ENCODE measurements at regions not wholly inside any gene's neighbourhood (a gene's known extent, or its start where the extent isn't known, plus 50 kb on each side); places are given as distances from the start of the nearest gene placed in this dataset.

DNA sequence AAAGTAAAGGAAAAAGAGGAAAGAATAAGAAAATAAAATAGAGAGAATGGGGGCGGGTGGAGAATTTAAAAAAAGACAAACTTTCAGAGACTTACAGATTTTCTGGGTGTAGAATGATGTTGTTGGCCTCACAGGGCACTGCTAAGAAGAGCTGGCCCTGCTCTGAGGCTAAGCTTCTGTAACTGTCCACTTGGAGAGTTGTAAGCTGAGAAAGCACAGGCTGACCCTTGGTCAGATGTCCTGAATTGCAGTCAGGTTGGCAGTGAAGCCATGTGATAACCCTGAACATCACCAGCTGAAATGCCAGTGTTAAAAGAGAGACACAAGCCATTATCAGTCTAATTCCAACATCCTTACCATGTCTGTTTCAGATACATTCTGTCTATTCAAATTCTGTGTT is 272.1 kb upstream of the SORCS1 start:
- WGBS (ENCODE audit: low lambda C conversion rate, missing lambda C conversion rate) = 93% methylated on average over 1 of the region's 1 CpG
- H3K4me2 ChIP-seq = no peak overlapping the region
- no peak for TF ChIP-seq EZH2 (IDR thresholded peaks at IDR 0.05; ENCODE audit: borderline replicate concordance)
- no peak for TF ChIP-seq EZH2phosphoT487 (IDR thresholded peaks at IDR 0.05; ENCODE audit: low read depth, severe bottlenecking, unreplicated experiment)
- TF ChIP-seq, protein P1, sequence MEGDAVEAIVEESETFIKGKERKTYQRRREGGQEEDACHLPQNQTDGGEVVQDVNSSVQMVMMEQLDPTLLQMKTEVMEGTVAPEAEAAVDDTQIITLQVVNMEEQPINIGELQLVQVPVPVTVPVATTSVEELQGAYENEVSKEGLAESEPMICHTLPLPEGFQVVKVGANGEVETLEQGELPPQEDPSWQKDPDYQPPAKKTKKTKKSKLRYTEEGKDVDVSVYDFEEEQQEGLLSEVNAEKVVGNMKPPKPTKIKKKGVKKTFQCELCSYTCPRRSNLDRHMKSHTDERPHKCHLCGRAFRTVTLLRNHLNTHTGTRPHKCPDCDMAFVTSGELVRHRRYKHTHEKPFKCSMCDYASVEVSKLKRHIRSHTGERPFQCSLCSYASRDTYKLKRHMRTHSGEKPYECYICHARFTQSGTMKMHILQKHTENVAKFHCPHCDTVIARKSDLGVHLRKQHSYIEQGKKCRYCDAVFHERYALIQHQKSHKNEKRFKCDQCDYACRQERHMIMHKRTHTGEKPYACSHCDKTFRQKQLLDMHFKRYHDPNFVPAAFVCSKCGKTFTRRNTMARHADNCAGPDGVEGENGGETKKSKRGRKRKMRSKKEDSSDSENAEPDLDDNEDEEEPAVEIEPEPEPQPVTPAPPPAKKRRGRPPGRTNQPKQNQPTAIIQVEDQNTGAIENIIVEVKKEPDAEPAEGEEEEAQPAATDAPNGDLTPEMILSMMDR (IDR thresholded peaks at IDR 0.05; ENCODE audit: poor library complexity) = no peak
- H2AFZ ChIP-seq = no peak overlapping the region
- no peaks in the 10 kb centered on the region for H3K36me3 ChIP-seq (replicated peaks; ENCODE audit: insufficient read depth, low read depth)
- DNase-seq (ENCODE audit: low spot score) = no peak
- H3K9me2 ChIP-seq (replicated peaks; ENCODE audit: insufficient read depth) = no peaks in the 10 kb centered on the region
- H3K4me3 ChIP-seq = no peak overlapping the region
- H3K27ac ChIP-seq = no peak overlapping the region
- H3K9me3 ChIP-seq (ENCODE audit: low read depth) = no peaks in the 10 kb centered on the region
- no peaks in the 10 kb centered on the region for H3K4me1 ChIP-seq (ENCODE audit: insufficient read depth)
- H4K20me1 ChIP-seq (ENCODE audit: insufficient read depth, poor library complexity, severe bottlenecking) = no peaks in the 10 kb centered on the region
- no peaks in the 10 kb centered on the region for H3K79me2 ChIP-seq
- no peaks in the 10 kb centered on the region for H3K27me3 ChIP-seq

DNA sequence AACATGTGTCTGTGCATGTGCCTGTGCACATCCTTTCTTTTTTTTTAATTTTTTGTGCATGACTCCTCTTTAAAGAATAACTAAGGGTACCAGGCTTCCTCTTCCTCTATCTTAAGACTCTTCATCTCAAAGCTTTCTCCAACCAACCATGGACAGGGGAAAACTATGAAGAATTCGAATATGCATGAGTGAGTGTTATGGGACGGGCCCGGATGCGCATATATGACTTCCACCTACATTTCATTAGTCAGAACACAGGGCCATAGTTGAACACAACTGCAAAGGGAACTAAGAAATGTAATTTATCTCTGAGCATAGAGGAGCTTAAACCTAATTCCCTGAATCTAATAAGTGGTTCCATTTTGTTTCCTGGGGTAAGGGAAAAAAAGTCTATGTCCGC is 270.3 kb upstream of the SORCS1 start:
- DNase-seq (ENCODE audit: low spot score) = no peak
- Histone ChIP-seq H3K9me2 (replicated peaks; ENCODE audit: insufficient read depth) (no peaks in the 10 kb centered on the region), H2AFZ (no peak overlapping the region), H3K79me2 (no peaks in the 10 kb centered on the region), H3K4me1 (ENCODE audit: insufficient read depth) (no peaks in the 10 kb centered on the region), H3K9me3 (ENCODE audit: low read depth) (no peaks in the 10 kb centered on the region), H3K4me3 (no peak overlapping the region), H3K27me3 (no peaks in the 10 kb centered on the region), H4K20me1 (ENCODE audit: insufficient read depth, poor library complexity, severe bottlenecking) (no peaks in the 10 kb centered on the region), H3K36me3 (replicated peaks; ENCODE audit: insufficient read depth, low read depth) (no peaks in the 10 kb centered on the region), H3K4me2 (no peak overlapping the region), H3K27ac (no peak overlapping the region)
- no peak for TF ChIP-seq EZH2phosphoT487 (IDR thresholded peaks at IDR 0.05; ENCODE audit: low read depth, severe bottlenecking, unreplicated experiment)
- TF ChIP-seq, protein P1 (IDR thresholded peaks at IDR 0.05; ENCODE audit: poor library complexity) = no peak
- no peak for TF ChIP-seq EZH2 (IDR thresholded peaks at IDR 0.05; ENCODE audit: borderline replicate concordance)
- 96% methylated on average over 5 of the region's 5 CpGs for WGBS (ENCODE audit: low lambda C conversion rate, missing lambda C conversion rate)

DNA sequence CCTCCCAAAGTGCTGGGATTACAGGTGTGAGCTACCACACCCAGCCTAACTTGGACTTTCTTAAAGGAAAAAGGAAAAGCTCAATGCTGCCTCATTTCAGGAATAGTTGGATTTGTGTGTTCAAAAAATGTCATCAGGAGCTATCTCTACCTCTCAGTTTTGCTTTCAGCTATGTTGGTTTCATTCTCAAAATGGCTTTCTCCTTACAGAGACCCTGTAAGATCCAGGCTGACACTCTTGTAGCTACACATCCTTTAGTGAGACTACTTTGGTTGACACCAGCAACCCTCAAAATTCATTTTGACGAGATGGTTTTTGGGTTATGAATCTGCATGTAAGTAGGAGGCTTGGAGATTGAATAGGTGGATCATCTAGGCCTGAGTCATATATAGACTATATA is 269.7 kb upstream of the SORCS1 start:
- Histone ChIP-seq H3K4me3 (no peak overlapping the region), H4K20me1 (ENCODE audit: insufficient read depth, poor library complexity, severe bottlenecking) (no peaks in the 10 kb centered on the region), H3K4me1 (ENCODE audit: insufficient read depth) (no peaks in the 10 kb centered on the region), H3K9me2 (replicated peaks; ENCODE audit: insufficient read depth) (no peaks in the 10 kb centered on the region), H2AFZ (no peak overlapping the region), H3K27me3 (no peaks in the 10 kb centered on the region), H3K79me2 (no peaks in the 10 kb centered on the region), H3K4me2 (no peak overlapping the region), H3K9me3 (ENCODE audit: low read depth) (no peaks in the 10 kb centered on the region), H3K27ac (no peak overlapping the region), H3K36me3 (replicated peaks; ENCODE audit: insufficient read depth, low read depth) (no peaks in the 10 kb centered on the region)
- 100% methylated on average over 1 of the region's 1 CpG for WGBS (ENCODE audit: low lambda C conversion rate, missing lambda C conversion rate)
- TF ChIP-seq EZH2 (IDR thresholded peaks at IDR 0.05; ENCODE audit: borderline replicate concordance) (no peak), EZH2phosphoT487 (IDR thresholded peaks at IDR 0.05; ENCODE audit: low read depth, severe bottlenecking, unreplicated experiment) (no peak)
- TF ChIP-seq, protein P1 (IDR thresholded peaks at IDR 0.05; ENCODE audit: poor library complexity) = no peak
- no peak for DNase-seq (ENCODE audit: low spot score)

DNA sequence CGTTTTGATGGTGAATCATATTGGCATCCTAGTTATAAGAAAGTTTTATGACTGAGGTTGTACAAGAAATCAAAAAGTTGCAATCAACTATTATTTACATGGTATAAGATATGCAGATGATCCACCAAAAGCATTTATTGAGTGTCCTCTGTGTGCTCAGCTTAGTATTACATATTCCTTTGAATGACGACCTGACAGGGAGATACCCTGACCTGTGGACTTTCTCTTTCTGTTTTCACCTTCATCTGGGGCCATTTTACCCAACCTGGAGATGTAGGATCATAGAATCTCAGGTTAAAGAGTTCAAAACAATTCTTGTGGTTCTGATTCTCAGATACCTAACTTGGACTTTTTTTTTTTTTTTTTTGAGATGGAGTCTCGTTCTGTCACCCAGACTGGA is 269.1 kb upstream of the SORCS1 start:
- no peak for TF ChIP-seq EZH2 (IDR thresholded peaks at IDR 0.05; ENCODE audit: borderline replicate concordance)
- TF ChIP-seq, protein P1 (IDR thresholded peaks at IDR 0.05; ENCODE audit: poor library complexity) = no peak
- no peak for TF ChIP-seq EZH2phosphoT487 (IDR thresholded peaks at IDR 0.05; ENCODE audit: low read depth, severe bottlenecking, unreplicated experiment)
- WGBS (ENCODE audit: low lambda C conversion rate, missing lambda C conversion rate) = 73% methylated on average over 3 of the region's 3 CpGs
- Histone ChIP-seq H3K4me2 (no peak overlapping the region), H3K27me3 (no peaks in the 10 kb centered on the region), H3K9me3 (ENCODE audit: low read depth) (no peaks in the 10 kb centered on the region), H4K20me1 (ENCODE audit: insufficient read depth, poor library complexity, severe bottlenecking) (no peaks in the 10 kb centered on the region), H3K79me2 (no peaks in the 10 kb centered on the region), H2AFZ (no peak overlapping the region), H3K4me1 (ENCODE audit: insufficient read depth) (no peaks in the 10 kb centered on the region), H3K36me3 (replicated peaks; ENCODE audit: insufficient read depth, low read depth) (no peaks in the 10 kb centered on the region), H3K9me2 (replicated peaks; ENCODE audit: insufficient read depth) (no peaks in the 10 kb centered on the region), H3K4me3 (no peak overlapping the region), H3K27ac (no peak overlapping the region)
- DNase-seq (ENCODE audit: low spot score) = no peak
